ENCODE measurements at regions not wholly inside any gene's neighbourhood (a gene's known extent, or its start where the extent isn't known, plus 50 kb on each side); places are given as distances from the start of the nearest gene placed in this dataset.

GRCh38 chr12:115571446-115571845 lies 706.0 kb downstream of the MED13L start:
- no peak for DNase-seq

- no peak for DNase-seq
Measured at GRCh38 chr12:115571027-115571426, 706.5 kb downstream of the MED13L start.

- DNase-seq: no peak
Measured at GRCh38 chr12:115570069-115570777, 707.3 kb downstream of the MED13L start.

- no peak for DNase-seq
Measured at GRCh38 chr12:115569345-115570068, 708.0 kb downstream of the MED13L start.

GRCh38 chr12:115558281-115558680 lies 719.2 kb downstream of the MED13L start:
- no peak for DNase-seq

- DNase-seq: no peak
Measured at GRCh38 chr12:115553622-115554021, 723.9 kb downstream of the MED13L start.

- DNase-seq: no peak
Measured at GRCh38 chr12:115543269-115543668, 734.2 kb downstream of the MED13L start.

GRCh38 chr12:115542656-115543055 lies 734.8 kb downstream of the MED13L start:
- no peak for DNase-seq

- no peak for DNase-seq
Measured at GRCh38 chr12:115541891-115542421, 735.5 kb downstream of the MED13L start.

- DNase-seq: no peak
Measured at GRCh38 chr12:115528466-115528865, 749.0 kb downstream of the MED13L start.

DNA sequence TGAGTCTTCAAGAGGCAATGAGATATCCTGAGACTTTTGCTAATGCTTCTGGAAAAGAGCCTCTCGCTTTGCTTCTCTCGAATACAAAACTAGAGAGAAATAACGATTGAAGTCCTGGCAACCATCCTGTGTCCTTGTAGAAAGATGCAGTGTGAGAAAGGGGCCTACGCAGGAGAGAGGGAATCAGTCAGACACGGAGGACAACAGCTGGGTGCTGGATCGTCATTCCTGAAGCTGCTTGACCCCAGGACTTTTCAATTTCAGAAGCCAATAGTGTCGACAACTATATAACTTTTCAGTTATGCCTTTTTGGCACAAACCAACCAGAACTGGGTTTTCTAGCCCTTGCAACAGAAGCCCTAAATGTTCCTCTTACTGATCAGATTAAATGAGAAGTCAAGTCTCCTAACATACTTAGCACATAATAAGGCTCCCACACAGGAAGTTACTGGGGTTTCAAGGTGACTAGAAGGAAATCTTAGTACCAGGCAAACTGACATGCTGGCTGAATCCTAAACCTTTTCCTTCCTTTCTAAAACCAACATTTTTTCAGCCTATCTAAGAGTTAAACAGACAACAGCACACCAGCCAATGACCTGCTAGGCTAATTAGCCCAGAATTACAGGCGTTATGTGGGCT lies 755.6 kb downstream of the MED13L start:
- no peak for DNase-seq

DNA sequence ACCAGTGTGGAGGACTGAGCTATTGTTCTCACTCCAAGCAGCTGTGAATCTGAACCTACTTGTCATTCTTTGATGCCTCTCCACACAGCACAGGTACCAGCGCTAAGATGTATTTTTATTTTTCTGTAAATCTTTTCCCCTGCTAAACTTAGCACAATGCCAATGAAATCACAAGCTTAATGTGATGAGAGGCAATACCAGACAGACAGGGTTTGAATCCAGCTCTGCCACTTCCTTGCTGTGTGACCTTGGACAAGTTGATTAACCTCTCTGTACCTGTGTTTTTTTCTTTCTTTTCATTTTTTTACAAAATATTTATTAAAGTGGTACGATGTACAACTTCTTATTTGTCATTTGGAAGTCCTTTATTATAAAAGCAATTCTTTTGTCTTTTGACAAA lies 757.6 kb downstream of the MED13L start:
- DNase-seq: no peak

DNA sequence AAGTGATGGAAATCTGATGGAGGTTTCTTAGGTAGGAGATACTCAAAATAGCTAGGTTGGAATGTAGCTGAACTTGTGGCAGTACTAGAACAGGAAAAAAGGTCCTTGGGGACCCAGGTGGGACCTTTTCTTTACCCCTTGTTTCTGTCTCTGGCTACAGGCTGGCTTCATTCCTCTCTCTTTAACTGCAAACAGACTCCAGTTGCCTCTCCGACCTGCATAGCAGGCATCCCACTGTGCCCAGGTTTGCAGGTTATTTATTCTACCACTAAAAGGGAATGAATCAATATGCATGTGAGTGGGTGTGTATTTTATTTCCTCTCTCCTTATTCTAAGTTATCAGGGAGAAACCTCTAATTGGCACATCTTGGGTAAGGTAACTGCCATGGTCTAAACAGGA lies 758.1 kb downstream of the MED13L start:
- no peak for DNase-seq

- no peak for DNase-seq
Measured at GRCh38 chr12:115517913-115518312, 759.6 kb downstream of the MED13L start.

DNA sequence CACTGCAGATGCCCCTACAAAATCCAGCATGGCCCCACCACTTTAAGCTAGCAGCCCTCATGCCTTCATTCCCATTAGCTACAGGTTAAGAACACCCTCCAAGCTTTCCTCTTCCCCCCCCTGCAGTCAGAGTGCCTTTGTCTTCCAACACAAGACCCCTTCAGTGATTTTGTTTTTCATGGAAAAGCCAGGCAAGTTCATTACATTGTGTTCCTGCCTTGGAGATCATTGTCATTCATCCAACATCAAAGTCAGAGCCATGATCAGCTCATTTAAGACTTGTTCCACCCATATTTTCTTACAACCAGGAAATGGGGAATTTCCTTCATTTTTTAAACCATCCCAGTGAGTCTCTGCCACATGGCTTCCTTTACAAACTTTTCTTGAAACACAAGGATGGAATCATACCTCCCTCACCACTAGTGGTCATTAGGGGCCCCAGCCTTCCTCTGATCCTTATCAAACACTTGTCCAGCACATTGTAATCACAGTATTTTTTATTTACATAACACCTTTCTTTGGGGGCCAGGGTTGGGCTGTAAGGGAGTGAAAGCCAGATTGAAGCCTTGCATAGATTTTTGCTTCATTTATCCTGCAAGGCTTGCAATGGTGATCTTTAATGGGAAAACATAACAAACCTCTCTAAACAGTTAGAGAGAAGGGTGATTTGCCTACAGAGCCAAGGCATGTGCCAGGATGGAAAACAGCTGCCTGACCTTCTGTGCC lies 765.3 kb downstream of the MED13L start:
- DNase-seq: no peak

GRCh38 chr12:115511305-115511704 lies 766.2 kb downstream of the MED13L start:
- no peak for DNase-seq

DNA sequence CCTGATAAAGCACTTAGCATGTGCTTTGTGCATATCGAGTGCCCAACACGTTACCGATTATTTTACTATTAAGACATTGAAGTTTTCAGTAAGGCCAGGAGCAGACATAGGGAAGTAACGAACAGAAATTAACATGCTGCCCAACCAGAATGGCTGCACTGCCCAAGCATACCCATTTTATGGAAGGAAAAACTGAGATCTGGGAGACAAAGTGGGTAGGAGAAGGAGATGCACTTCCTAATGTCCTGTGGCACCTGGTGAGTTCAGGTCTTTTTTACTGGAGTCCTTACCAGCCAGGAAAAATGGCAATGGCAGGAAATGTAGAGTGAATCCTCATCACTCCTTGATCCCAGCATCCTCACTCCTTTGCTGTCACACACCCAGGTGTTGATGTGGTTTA lies 768.5 kb downstream of the MED13L start:
- DNase-seq: no peak

GRCh38 chr12:115507951-115508722 lies 769.4 kb downstream of the MED13L start:
- DNase-seq: no peak

DNA sequence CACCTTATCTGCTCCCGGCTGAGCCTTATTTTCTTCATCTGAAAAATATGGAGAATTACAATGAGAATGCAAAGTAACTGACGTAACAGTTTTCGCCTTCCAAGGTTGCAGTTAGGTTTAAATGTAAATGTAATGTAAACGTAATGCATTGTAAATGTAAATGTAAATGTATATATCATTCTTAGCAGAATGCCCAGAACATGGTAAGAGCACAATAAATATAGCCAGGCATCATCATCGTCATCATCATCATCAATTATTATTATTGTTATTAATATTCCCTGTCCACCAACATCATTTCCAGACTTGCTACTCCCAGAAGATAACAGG lies 770.0 kb downstream of the MED13L start:
- no peak for DNase-seq

DNA sequence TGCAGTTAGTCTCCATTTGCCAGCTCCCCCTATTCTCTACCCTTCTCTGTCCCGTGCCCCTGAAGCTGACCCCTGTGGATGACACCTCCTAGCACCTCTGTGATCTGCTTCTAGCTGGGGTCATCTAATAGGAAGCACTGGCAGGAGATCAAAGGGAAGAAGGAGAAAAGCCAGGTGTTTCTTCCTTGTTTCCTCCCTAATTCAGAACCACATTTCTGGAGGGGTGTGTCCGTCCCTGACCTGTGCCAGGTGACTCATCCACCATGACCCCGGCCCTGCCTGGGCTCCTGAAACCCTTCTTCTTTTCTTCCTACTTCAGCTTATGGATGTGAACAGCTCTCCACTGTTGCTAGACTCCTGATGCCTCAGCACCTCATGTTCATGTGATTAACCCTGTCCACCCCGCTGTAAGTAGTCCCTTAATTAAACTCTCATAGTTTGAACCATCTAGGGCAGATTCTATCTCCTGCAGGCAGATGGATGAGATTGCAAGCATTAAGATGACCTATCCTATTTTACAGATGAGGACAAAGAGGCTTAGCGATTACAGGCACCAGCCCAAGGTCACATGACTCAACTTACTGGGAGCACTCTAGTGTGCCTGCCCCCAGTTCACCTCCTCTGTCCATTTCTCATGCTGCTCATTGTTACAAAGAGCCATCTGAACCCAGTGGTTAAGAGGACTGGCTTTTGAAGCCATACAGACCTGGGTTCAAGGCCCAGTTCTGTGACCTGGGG lies 770.5 kb downstream of the MED13L start:
- no peak for DNase-seq
